ENCODE measurements at regions not wholly inside any gene's neighbourhood (a gene's known extent, or its start where the extent isn't known, plus 50 kb on each side); places are given as distances from the start of the nearest gene placed in this dataset.
"Not testable (repeated sequence)": the region's sequence is repeated elsewhere in the genome, so short reads cannot be mapped to it uniquely, and the experiment has no call there.

- TF ChIP-seq POLR2A, CTCF (IDR thresholded peaks at IDR 0.05): not testable (repeated sequence)
Measured at GRCh38 chr15:77914531-77914930, 163.0 kb downstream of the TBC1D2B start.

Data from tibial nerve (tissue), 3 donors.